NB4 (cell line): ENCODE measurements at regions not wholly inside any gene's neighbourhood (a gene's known extent, or its start where the extent isn't known, plus 50 kb on each side); places are given as distances from the start of the nearest gene placed in this dataset.

Source experiments
- MYC ChIP-seq: IDR thresholded peaks from 2 replicates; pipeline ENCODE4 v1.6.1; 2011; ENCODE audit warnings: low read depth, low read length
- POLR2A ChIP-seq: IDR thresholded peaks from 2 replicates; pipeline ENCODE4 v1.6.1; 2011; ENCODE audit warnings: mild to moderate bottlenecking; ENCODE audit not compliant: insufficient read length; ENCODE audit errors: extremely low read depth
- TF ChIP-seq, protein P1 (sequence below): IDR thresholded peaks from one replicate; pipeline ENCODE4 v1.5.1; 2012; ENCODE audit warnings: low read depth, low read length
- TF ChIP-seq, protein P2 (sequence below): IDR thresholded peaks from 2 replicates; pipeline ENCODE4 v1.6.1; 2011; ENCODE audit warnings: low read depth, low read length

DNA sequence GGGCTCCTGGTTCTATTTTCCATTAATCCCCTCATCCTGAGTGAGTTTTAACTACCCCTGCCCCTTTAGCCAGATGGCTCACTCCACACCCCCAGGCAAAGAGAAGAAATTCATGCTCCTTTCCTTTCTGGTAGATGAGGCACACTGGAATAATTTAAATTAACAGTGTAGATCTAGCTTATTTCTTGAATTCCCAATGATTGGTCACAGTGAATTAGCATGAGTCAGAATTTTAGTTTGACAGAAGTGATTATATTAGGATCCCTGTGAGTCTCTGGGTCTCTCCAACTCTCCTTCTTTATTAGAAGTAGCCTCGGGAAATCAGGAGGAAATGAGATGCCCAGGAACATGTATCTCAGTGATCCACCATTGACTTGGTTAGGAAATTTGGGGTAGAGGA lies 103.1 kb upstream of the KAZN start:
- TF ChIP-seq, protein P1, sequence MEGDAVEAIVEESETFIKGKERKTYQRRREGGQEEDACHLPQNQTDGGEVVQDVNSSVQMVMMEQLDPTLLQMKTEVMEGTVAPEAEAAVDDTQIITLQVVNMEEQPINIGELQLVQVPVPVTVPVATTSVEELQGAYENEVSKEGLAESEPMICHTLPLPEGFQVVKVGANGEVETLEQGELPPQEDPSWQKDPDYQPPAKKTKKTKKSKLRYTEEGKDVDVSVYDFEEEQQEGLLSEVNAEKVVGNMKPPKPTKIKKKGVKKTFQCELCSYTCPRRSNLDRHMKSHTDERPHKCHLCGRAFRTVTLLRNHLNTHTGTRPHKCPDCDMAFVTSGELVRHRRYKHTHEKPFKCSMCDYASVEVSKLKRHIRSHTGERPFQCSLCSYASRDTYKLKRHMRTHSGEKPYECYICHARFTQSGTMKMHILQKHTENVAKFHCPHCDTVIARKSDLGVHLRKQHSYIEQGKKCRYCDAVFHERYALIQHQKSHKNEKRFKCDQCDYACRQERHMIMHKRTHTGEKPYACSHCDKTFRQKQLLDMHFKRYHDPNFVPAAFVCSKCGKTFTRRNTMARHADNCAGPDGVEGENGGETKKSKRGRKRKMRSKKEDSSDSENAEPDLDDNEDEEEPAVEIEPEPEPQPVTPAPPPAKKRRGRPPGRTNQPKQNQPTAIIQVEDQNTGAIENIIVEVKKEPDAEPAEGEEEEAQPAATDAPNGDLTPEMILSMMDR: no peak
- no peak for TF ChIP-seq POLR2A
- no peak for TF ChIP-seq MYC
- TF ChIP-seq, protein P2, sequence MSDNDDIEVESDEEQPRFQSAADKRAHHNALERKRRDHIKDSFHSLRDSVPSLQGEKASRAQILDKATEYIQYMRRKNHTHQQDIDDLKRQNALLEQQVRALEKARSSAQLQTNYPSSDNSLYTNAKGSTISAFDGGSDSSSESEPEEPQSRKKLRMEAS: no peak
